HEK293 (cell line): ENCODE measurements at regions not wholly inside any gene's neighbourhood (a gene's known extent, or its start where the extent isn't known, plus 50 kb on each side); places are given as distances from the start of the nearest gene placed in this dataset.

Source experiments
- CTCF ChIA-PET: fragments of 350-600 bp; formaldehyde crosslinking; extraction: SDS; loops from one replicate; lab custom pipeline; 2021; ENCODE audit warnings: antibody characterized with exemption; lab: Yijun Ruan, JAX
- POLR2A ChIA-PET: fragments of 300-600 bp; formaldehyde crosslinking; extraction: SDS; loops from one replicate; lab custom pipeline; 2020; ENCODE audit warnings: antibody characterized with exemption, inconsistent platforms; lab: Yijun Ruan, JAX
- H3K27ac ChIP-seq: fragments of 200-500 bp; sonication (Bioruptor generic); 2 replicates; pipeline ENCODE4 v1.5.1; 2014; ENCODE audit warnings: low read depth, low read length, control low read depth, inconsistent platforms; ENCODE audit errors: extremely low read depth
- H3K36me3 ChIP-seq, 2 experiments: fragments of 200-500 bp in 1 of 2; sonication (Bioruptor generic) in 1 of 2; 1 replicate in 1 of 2; 2 replicates in 1 of 2; pipeline ENCODE4 v1.5.1; 2014 to 2017; ENCODE audit warnings: inconsistent platforms in 2 of 2, low read length in 2 of 2; ENCODE audit not compliant: control insufficient read depth in 2 of 2, insufficient read depth in 1 of 2
- H3K4me1 ChIP-seq: fragments of 200-500 bp; sonication (Bioruptor generic); 2 replicates; pipeline ENCODE4 v1.5.1; 2014; ENCODE audit warnings: mild to moderate bottlenecking, low read length, inconsistent platforms; ENCODE audit not compliant: control insufficient read depth, insufficient read depth
- H3K4me3 ChIP-seq: 2 replicates; pipeline ENCODE4 v1.5.1; 2011; ENCODE audit warnings: low read depth, mild to moderate bottlenecking, control low read depth, low read length, moderate library complexity
- H3K9me3 ChIP-seq: fragments of 200-500 bp; sonication (Bioruptor generic); 2 replicates; pipeline ENCODE4 v1.5.1; 2014; ENCODE audit warnings: low read depth, low read length, inconsistent platforms; ENCODE audit not compliant: control insufficient read depth, insufficient read depth
- BCL11A ChIP-seq: fragments of 450-650 bp; formaldehyde crosslinking; IDR thresholded peaks from 2 replicates; pipeline ENCODE4 v1.5.1; 2016; ENCODE audit warnings: low read depth, missing biosample characterization, missing genetic modification characterization
- GFI1B ChIP-seq: fragments of 450-650 bp; formaldehyde crosslinking; IDR thresholded peaks from 2 replicates; pipeline ENCODE4 v1.5.1; 2016; ENCODE audit warnings: missing biosample characterization, missing genetic modification characterization
- KLF7 ChIP-seq: fragments of 450-650 bp; formaldehyde crosslinking; IDR thresholded peaks from 2 replicates; pipeline ENCODE4 v1.5.1; 2016; ENCODE audit warnings: missing biosample characterization, missing genetic modification characterization, borderline replicate concordance
- KLF8 ChIP-seq: fragments of 450-650 bp; formaldehyde crosslinking; IDR thresholded peaks from 2 replicates; pipeline ENCODE4 v1.5.1; 2016; ENCODE audit warnings: missing biosample characterization, missing genetic modification characterization
- MZF1 ChIP-seq: fragments of 450-650 bp; formaldehyde crosslinking; IDR thresholded peaks from 2 replicates; pipeline ENCODE4 v1.5.1; 2017; ENCODE audit warnings: missing biosample characterization, missing genetic modification characterization, borderline replicate concordance
- SP3 ChIP-seq: fragments of 450-650 bp; formaldehyde crosslinking; IDR thresholded peaks from 2 replicates; pipeline ENCODE4 v1.5.1; 2016; ENCODE audit warnings: missing biosample characterization, missing genetic modification characterization
- ZEB2 ChIP-seq: fragments of 450-650 bp; formaldehyde crosslinking; IDR thresholded peaks from 2 replicates; pipeline ENCODE4 v1.5.1; 2016; ENCODE audit warnings: missing biosample characterization, missing genetic modification characterization
- ZNF133 ChIP-seq: fragments of 450-650 bp; formaldehyde crosslinking; IDR thresholded peaks from 2 replicates; pipeline ENCODE4 v1.5.1; 2016; ENCODE audit warnings: missing biosample characterization, missing genetic modification characterization
- ZNF138 ChIP-seq: fragments of 450-650 bp; formaldehyde crosslinking; IDR thresholded peaks from 2 replicates; pipeline ENCODE4 v1.5.1; 2016; ENCODE audit warnings: missing biosample characterization, missing genetic modification characterization, borderline replicate concordance
- ZNF155 ChIP-seq: fragments of 450-650 bp; formaldehyde crosslinking; IDR thresholded peaks from 2 replicates; pipeline ENCODE4 v1.5.1; 2016; ENCODE audit warnings: missing biosample characterization, missing genetic modification characterization
- ZNF2 ChIP-seq: fragments of 450-650 bp; formaldehyde crosslinking; IDR thresholded peaks from 2 replicates; pipeline ENCODE4 v1.5.1; 2016; ENCODE audit warnings: missing biosample characterization, missing genetic modification characterization
- ZNF561 ChIP-seq: fragments of 450-650 bp; IDR thresholded peaks from 2 replicates; pipeline ENCODE4 v1.5.1; 2018; ENCODE audit warnings: missing biosample characterization, missing genetic modification characterization, borderline replicate concordance
- ZNF610 ChIP-seq: fragments of 450-650 bp; formaldehyde crosslinking; IDR thresholded peaks from 2 replicates; pipeline ENCODE4 v1.5.1; 2016; ENCODE audit warnings: missing biosample characterization, missing genetic modification characterization, borderline replicate concordance
- ZNF664 ChIP-seq: fragments of 450-650 bp; formaldehyde crosslinking; IDR thresholded peaks from 2 replicates; pipeline ENCODE4 v1.5.1; 2016; ENCODE audit warnings: missing biosample characterization, missing genetic modification characterization
- ZNF792 ChIP-seq: fragments of 450-650 bp; formaldehyde crosslinking; IDR thresholded peaks from 2 replicates; pipeline ENCODE4 v1.5.1; 2016; ENCODE audit warnings: missing biosample characterization, missing genetic modification characterization
- ZSCAN16 ChIP-seq: fragments of 450-650 bp; formaldehyde crosslinking; IDR thresholded peaks from 2 replicates; pipeline ENCODE4 v1.5.1; 2016; ENCODE audit warnings: missing biosample characterization, missing genetic modification characterization
- TF ChIP-seq, protein P1 (sequence below): fragments of 450-650 bp; formaldehyde crosslinking; optimal IDR thresholded peaks from 2 replicates; pipeline ENCODE3; 2016; ENCODE audit warnings: missing biosample characterization, mild to moderate bottlenecking, missing genetic modification characterization
- TF ChIP-seq, protein P2 (sequence below): fragments of 450-650 bp; formaldehyde crosslinking; IDR thresholded peaks from 2 replicates; pipeline ENCODE4 v1.5.1; 2017; ENCODE audit warnings: missing biosample characterization, missing genetic modification characterization
- TF ChIP-seq, protein P3 (sequence below): fragments of 450-650 bp; formaldehyde crosslinking; IDR thresholded peaks from 2 replicates; pipeline ENCODE4 v1.5.1; 2016; ENCODE audit warnings: missing biosample characterization, missing genetic modification characterization
- TF ChIP-seq, protein P4 (sequence below): fragments of 450-650 bp; formaldehyde crosslinking; IDR thresholded peaks from 2 replicates; pipeline ENCODE4 v1.5.1; 2016; ENCODE audit warnings: missing biosample characterization, missing genetic modification characterization, low read depth
- TF ChIP-seq, protein P5 (sequence below): fragments of 450-650 bp; formaldehyde crosslinking; IDR thresholded peaks from 2 replicates; pipeline ENCODE4 v1.5.1; 2017; ENCODE audit warnings: missing biosample characterization, missing genetic modification characterization

DNA sequence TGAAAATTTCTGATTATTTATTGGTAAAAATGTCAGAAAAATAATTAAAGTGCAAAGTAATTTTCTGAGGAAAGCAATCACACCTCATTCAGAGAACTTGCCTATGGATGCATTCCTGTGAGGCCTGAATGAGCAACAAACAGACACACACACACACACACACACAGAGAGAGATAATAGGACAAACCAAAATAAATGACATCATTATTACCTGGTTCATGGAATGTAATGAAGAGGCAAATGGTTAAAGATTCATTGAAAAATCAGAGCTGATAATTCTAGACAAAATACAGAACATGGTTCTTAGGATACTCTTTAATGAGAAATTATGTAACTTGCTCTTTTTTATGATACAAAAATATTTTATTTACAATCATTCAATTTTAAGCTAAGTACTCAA, 490.6 kb upstream of the POU3F2 start:
- Histone ChIP-seq H3K4me3 (no peak overlapping the region), H3K36me3 (no peaks in the 10 kb centered on the region), H3K4me1 (peaks cover 3% of the 10 kb centered on the region; the same call in 1 of the 2 replicates), H3K27ac (no peak overlapping the region), H3K9me3 (no peaks in the 10 kb centered on the region)
- TF ChIP-seq, protein P1, sequence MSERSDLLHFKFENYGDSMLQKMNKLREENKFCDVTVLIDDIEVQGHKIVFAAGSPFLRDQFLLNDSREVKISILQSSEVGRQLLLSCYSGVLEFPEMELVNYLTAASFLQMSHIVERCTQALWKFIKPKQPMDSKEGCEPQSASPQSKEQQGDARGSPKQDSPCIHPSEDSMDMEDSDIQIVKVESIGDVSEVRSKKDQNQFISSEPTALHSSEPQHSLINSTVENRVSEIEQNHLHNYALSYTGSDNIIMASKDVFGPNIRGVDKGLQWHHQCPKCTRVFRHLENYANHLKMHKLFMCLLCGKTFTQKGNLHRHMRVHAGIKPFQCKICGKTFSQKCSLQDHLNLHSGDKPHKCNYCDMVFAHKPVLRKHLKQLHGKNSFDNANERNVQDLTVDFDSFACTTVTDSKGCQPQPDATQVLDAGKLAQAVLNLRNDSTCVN (tag by site-specific recombination) = no peak
- no peak for TF ChIP-seq ZNF138 (tag by site-specific recombination)
- TF ChIP-seq, protein P2, sequence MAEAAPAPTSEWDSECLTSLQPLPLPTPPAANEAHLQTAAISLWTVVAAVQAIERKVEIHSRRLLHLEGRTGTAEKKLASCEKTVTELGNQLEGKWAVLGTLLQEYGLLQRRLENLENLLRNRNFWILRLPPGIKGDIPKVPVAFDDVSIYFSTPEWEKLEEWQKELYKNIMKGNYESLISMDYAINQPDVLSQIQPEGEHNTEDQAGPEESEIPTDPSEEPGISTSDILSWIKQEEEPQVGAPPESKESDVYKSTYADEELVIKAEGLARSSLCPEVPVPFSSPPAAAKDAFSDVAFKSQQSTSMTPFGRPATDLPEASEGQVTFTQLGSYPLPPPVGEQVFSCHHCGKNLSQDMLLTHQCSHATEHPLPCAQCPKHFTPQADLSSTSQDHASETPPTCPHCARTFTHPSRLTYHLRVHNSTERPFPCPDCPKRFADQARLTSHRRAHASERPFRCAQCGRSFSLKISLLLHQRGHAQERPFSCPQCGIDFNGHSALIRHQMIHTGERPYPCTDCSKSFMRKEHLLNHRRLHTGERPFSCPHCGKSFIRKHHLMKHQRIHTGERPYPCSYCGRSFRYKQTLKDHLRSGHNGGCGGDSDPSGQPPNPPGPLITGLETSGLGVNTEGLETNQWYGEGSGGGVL = no peak
- no peak for TF ChIP-seq ZNF792
- TF ChIP-seq, protein P3, sequence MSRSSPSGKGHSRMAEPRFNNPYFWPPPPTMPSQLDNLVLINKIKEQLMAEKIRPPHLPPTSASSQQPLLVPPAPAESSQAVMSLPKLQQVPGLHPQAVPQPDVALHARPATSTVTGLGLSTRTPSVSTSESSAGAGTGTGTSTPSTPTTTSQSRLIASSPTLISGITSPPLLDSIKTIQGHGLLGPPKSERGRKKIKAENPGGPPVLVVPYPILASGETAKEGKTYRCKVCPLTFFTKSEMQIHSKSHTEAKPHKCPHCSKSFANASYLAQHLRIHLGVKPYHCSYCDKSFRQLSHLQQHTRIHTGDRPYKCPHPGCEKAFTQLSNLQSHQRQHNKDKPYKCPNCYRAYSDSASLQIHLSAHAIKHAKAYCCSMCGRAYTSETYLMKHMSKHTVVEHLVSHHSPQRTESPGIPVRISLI (tag by site-specific recombination) = no peak
- TF ChIP-seq, protein P4, sequence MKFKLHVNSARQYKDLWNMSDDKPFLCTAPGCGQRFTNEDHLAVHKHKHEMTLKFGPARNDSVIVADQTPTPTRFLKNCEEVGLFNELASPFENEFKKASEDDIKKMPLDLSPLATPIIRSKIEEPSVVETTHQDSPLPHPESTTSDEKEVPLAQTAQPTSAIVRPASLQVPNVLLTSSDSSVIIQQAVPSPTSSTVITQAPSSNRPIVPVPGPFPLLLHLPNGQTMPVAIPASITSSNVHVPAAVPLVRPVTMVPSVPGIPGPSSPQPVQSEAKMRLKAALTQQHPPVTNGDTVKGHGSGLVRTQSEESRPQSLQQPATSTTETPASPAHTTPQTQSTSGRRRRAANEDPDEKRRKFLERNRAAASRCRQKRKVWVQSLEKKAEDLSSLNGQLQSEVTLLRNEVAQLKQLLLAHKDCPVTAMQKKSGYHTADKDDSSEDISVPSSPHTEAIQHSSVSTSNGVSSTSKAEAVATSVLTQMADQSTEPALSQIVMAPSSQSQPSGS (tag by site-specific recombination) = peak; percentile 77
- TF ChIP-seq GFI1B (tag by site-specific recombination) = no peak
- TF ChIP-seq MZF1 (tag by site-specific recombination) = no peak
- ChIA-PET CTCF (interaction anchor here (0.6 kb wide), 1 partner anchor 846 kb away, joined by 3 read pairs; no protein-coding TSS in a partner anchor), POLR2A (no interaction called here)

DNA sequence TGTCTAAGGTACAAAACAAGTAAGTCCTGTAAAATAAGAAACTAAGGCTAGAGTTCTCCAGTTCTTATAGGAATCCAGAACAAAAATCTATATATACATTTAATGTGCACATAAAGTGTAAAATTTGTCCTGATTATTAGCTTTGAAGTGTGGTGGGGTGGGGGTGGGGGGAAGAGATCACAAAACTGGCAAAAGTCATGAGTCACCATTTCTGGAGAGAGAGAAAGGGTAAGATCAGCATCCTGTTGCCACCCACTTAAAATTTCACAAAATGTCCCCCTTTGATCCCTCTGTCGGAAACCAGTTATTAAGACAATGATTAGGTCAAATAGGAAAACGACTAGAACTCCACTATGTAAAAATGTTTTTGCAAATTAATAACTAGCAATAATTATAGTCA, 482.0 kb upstream of the POU3F2 start:
- ChIA-PET POLR2A (no interaction called here), CTCF (interaction anchor here (0.6 kb wide), 1 partner anchor 799 kb away, joined by 4 read pairs; no protein-coding TSS in a partner anchor)
- Histone ChIP-seq H3K4me1 (no peaks in the 10 kb centered on the region), H3K4me3 (no peak overlapping the region), H3K9me3 (no peaks in the 10 kb centered on the region), H3K27ac (no peak overlapping the region)
- TF ChIP-seq ZEB2 (tag by site-specific recombination) (no peak), ZNF155 (no peak), KLF8 (tag by site-specific recombination) (no peak), KLF7 (tag by site-specific recombination) (no peak), BCL11A (tag by site-specific recombination) (no peak), SP3 (tag by site-specific recombination) (no peak), ZNF610 (tag by site-specific recombination) (no peak), ZNF561 (tag by site-specific recombination) (no peak), ZNF133 (no peak), ZNF664 (tag by site-specific recombination) (no peak), ZNF2 (tag by site-specific recombination) (no peak), ZSCAN16 (tag by site-specific recombination) (no peak)
- TF ChIP-seq, protein P5, sequence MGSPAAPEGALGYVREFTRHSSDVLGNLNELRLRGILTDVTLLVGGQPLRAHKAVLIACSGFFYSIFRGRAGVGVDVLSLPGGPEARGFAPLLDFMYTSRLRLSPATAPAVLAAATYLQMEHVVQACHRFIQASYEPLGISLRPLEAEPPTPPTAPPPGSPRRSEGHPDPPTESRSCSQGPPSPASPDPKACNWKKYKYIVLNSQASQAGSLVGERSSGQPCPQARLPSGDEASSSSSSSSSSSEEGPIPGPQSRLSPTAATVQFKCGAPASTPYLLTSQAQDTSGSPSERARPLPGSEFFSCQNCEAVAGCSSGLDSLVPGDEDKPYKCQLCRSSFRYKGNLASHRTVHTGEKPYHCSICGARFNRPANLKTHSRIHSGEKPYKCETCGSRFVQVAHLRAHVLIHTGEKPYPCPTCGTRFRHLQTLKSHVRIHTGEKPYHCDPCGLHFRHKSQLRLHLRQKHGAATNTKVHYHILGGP (tag by site-specific recombination) = no peak
- TF ChIP-seq, protein P2 = no peak
- TF ChIP-seq, all 188 proteins: peak for 0
- H3K36me3 ChIP-seq = no peaks in the 10 kb centered on the region
